GM12878 (cell line): ENCODE measurements at regions not wholly inside any gene's neighbourhood (a gene's known extent, or its start where the extent isn't known, plus 50 kb on each side); places are given as distances from the start of the nearest gene placed in this dataset.
A peak's percentile ranks its signal among the peaks of the same experiment; 100 is the strongest.

Experiments
- ATAC-seq: fragments of 200-7000 bp; cut with Tn5 transposase; 3 replicates; pipeline ENCODE4 v1.9.1; 2020; ENCODE audit warnings: mild to moderate bottlenecking, moderate library complexity
- BruUV-seq: library from RNA; stranded (reverse); fragments of 400-500 nt; replicated peaks from 2 replicates; lab custom pipeline; 2021; lab: Mats Ljungman, UMichigan
- CTCF ChIA-PET: fragments of 300-600 bp; sonication (Branson Sonifier 250); formaldehyde crosslinking; extraction: SDS; loops from one replicate; lab custom pipeline; 2021; ENCODE audit warnings: inconsistent platforms; lab: Yijun Ruan, JAX
- POLR2A ChIA-PET: fragments of 350-600 bp; formaldehyde crosslinking; extraction: SDS; loops from one replicate; lab custom pipeline; 2021; ENCODE audit warnings: inconsistent platforms; lab: Charles Lee
- RAD21 ChIA-PET: fragments of 300-600 bp; sonication (Branson Sonifier 250); formaldehyde crosslinking; loops from one replicate; lab custom pipeline; 2023; ENCODE audit warnings: antibody characterized with exemption; ENCODE audit not compliant: unreplicated experiment; lab: Charles Lee
- SMC1A ChIA-PET: fragments of 300-600 bp; sonication (Branson Sonifier 250); formaldehyde crosslinking; loops from one replicate; lab custom pipeline; 2023; ENCODE audit not compliant: unreplicated experiment, uncharacterized antibody; lab: Charles Lee
- DNase-seq: peaks from one replicate; pipeline ENCODE4 v3.0.0-alpha.2; 2011; ENCODE audit warnings: low read depth, low spot score
- FAIRE-seq: peaks from 3 replicates; lab custom pipeline; 2011; peaks lifted over from hg19 to GRCh38; lab: Jason Lieb, UNC
- H2AFZ ChIP-seq: 2 replicates; pipeline ENCODE4 v1.6.0; 2011; ENCODE audit warnings: low read depth, low read length, control low read depth; ENCODE audit not compliant: control insufficient read depth
- H3K27ac ChIP-seq: 2 replicates; pipeline ENCODE4 v1.5.1; 2011; ENCODE audit warnings: control low read depth; ENCODE audit not compliant: control insufficient read depth, insufficient read depth
- H3K27me3 ChIP-seq, 2 experiments: replicated peaks in 1 of 2; 2 replicates each; pipeline versions ENCODE4 v1.6.0 to v1.6.1; 2011; ENCODE audit warnings: low read length in 1 of 2; ENCODE audit not compliant: control insufficient read depth in 2 of 2, insufficient read depth in 2 of 2
- H3K36me3 ChIP-seq, 2 experiments: 2 replicates each; pipeline ENCODE4 v1.5.1; 2011; ENCODE audit warnings: low read length in 1 of 2; ENCODE audit not compliant: control insufficient read depth in 2 of 2, insufficient read depth in 2 of 2
- H3K4me1 ChIP-seq: 2 replicates; pipeline ENCODE4 v1.6.1; 2011; ENCODE audit warnings: mild to moderate bottlenecking, low read length, moderate library complexity, mixed read lengths; ENCODE audit not compliant: control insufficient read depth, insufficient read depth
- H3K4me2 ChIP-seq: 2 replicates; pipeline ENCODE4 v1.6.0; 2011; ENCODE audit warnings: control low read depth; ENCODE audit not compliant: control insufficient read depth, insufficient read depth
- H3K4me3 ChIP-seq: fragments of 200-600 bp; sonication (generic); 2 replicates; pipeline ENCODE4 v1.5.1; 2016
- H3K79me2 ChIP-seq: 2 replicates; pipeline ENCODE4 v1.6.0; 2011; ENCODE audit warnings: low read length; ENCODE audit not compliant: control insufficient read depth, insufficient read depth
- H3K9ac ChIP-seq: 2 replicates; pipeline ENCODE4 v1.8.0; 2011; ENCODE audit warnings: low read length, control low read depth, mixed read lengths; ENCODE audit not compliant: control insufficient read depth, insufficient read depth
- H3K9me3 ChIP-seq: replicated peaks from 3 replicates; pipeline ENCODE4 v1.5.1; 2011; ENCODE audit warnings: mild to moderate bottlenecking, low read length; ENCODE audit not compliant: control insufficient read depth, insufficient read depth
- H4K20me1 ChIP-seq: 2 replicates; pipeline ENCODE4 v1.6.0; 2011; ENCODE audit not compliant: control insufficient read depth, insufficient read depth
- EZH2 ChIP-seq: IDR thresholded peaks from 2 replicates; pipeline ENCODE4 v1.6.1; 2012; ENCODE audit warnings: low read depth, mild to moderate bottlenecking, control low read depth, inconsistent platforms, low read length, borderline replicate concordance; ENCODE audit not compliant: control insufficient read depth
- FOS ChIP-seq: IDR thresholded peaks from 3 replicates; pipeline ENCODE4 v1.6.1; 2011; ENCODE audit warnings: borderline replicate concordance; ENCODE audit not compliant: insufficient read length; ENCODE audit errors: extremely low read depth
- GABPA ChIP-seq: IDR thresholded peaks from 2 replicates; pipeline ENCODE4 v1.6.1; 2014; ENCODE audit warnings: antibody characterized with exemption, low read depth, mild to moderate bottlenecking, inconsistent platforms
- MEF2B ChIP-seq: fragments of 450-650 bp; IDR thresholded peaks from 2 replicates; pipeline ENCODE4 v1.6.1; 2018; ENCODE audit warnings: mild to moderate bottlenecking, moderate library complexity; ENCODE audit not compliant: partially characterized antibody, poor library complexity, severe bottlenecking
- RAD51 ChIP-seq: fragments of 450-650 bp; IDR thresholded peaks from 2 replicates; pipeline ENCODE4 v1.6.1; 2016; ENCODE audit warnings: moderate library complexity, mild to moderate bottlenecking, inconsistent platforms
- SUZ12 ChIP-seq: fragments of 200-600 bp; sonication (generic); IDR thresholded peaks from one replicate; pipeline ENCODE4 v1.6.1; 2018; ENCODE audit warnings: antibody characterized with exemption, mild to moderate bottlenecking; ENCODE audit not compliant: unreplicated experiment
- ZNF217 ChIP-seq: fragments of 450-650 bp; IDR thresholded peaks from 2 replicates; pipeline ENCODE4 v1.6.1; 2017; ENCODE audit warnings: antibody characterized with exemption, mild to moderate bottlenecking
- WGBS: methylation state at CpG from one replicate; pipeline ENCODE4 v1.1.6; 2016; ENCODE audit warnings: low lambda C conversion rate; ENCODE audit not compliant: insufficient replicate concordance, insufficient coverage; ENCODE audit errors: missing lambda C conversion rate; 5-methylcytosine and 5-hydroxymethylcytosine counted together
- in situ Hi-C: fragments of 300-500 bp; cut with MboI; formaldehyde crosslinking; loops from 9 replicates; pipeline ENCODE4 v1.14.3; 2018; ENCODE audit warnings: mixed read lengths
- intact Hi-C: fragments of 100-400 bp; cut with micrococcal nuclease; formaldehyde crosslinking; loops from one replicate; pipeline ENCODE4 v1.14.2; 2022; ENCODE audit not compliant: unreplicated experiment
- TF ChIP-seq, protein P1 (sequence below): fragments of 150-350 bp; IDR thresholded peaks from 2 replicates; pipeline ENCODE4 v1.6.1; 2016; ENCODE audit warnings: low read depth, low read length
- TF ChIP-seq, protein P2 (sequence below): fragments of 450-650 bp; IDR thresholded peaks from 2 replicates; pipeline ENCODE4 v1.6.1; 2018; ENCODE audit warnings: mild to moderate bottlenecking, low read depth, moderate library complexity; ENCODE audit not compliant: partially characterized antibody
- TF ChIP-seq, protein P3 (sequence below): fragments of 450-650 bp; IDR thresholded peaks from 2 replicates; pipeline ENCODE4 v1.6.1; 2014; ENCODE audit warnings: mild to moderate bottlenecking
- TF ChIP-seq, protein P4 (sequence below): fragments of 450-650 bp; IDR thresholded peaks from 2 replicates; pipeline ENCODE4 v1.6.1; 2017; ENCODE audit warnings: borderline replicate concordance
- TF ChIP-seq, protein P5 (sequence below): IDR thresholded peaks from 2 replicates; pipeline ENCODE4 v1.6.1; 2012; ENCODE audit warnings: low read depth, low read length, improper control_type of control experiment
- TF ChIP-seq, protein P6 (sequence below): IDR thresholded peaks from 2 replicates; pipeline ENCODE4 v1.6.1; 2012; ENCODE audit warnings: low read length, inconsistent platforms

DNA sequence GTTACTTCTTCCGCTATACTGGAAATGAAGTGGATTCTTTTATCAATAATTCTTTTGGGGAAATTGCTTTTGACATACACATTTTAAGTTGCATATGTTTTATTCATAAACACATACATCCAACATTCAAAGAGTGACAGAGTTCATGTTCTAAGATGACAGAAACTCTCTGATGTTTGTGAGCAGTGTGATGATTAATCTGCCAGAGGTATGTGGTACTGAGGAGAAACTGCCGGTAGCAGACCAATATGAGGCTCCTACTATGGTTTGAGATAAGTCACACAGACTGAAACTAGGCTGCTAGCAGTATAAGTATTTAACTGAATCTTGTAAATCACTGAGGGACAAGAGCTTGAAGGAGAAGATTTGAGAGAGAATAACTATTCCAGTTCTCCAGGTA lies 524.1 kb upstream of the SEMA3D start:
- intact Hi-C loops (no loop called here), in situ Hi-C loops (no loop called here)
- Histone ChIP-seq H3K79me2 (no peaks in the 10 kb centered on the region), H3K4me3 (no peak overlapping the region), H3K9ac (no peak overlapping the region), H3K9me3 (no peaks in the 10 kb centered on the region), H4K20me1 (no peaks in the 10 kb centered on the region), H2AFZ (no peak overlapping the region), H3K36me3 (no peaks in the 10 kb centered on the region), H3K27me3 (no peaks in the 10 kb centered on the region), H3K4me1 (no peaks in the 10 kb centered on the region), H3K4me2 (no peak overlapping the region), H3K27ac (no peak overlapping the region)
- ATAC-seq (peak; percentile 45; the same call in 1 of the 3 replicates), DNase-seq (no peak), FAIRE-seq (no peak)
- ChIA-PET RAD21 (no interaction called here), POLR2A (no interaction called here), SMC1A (interaction anchor here (0.8 kb wide), 1 partner anchor 12 kb away, joined by 3 read pairs; no protein-coding TSS in a partner anchor), CTCF (interaction anchor here (0.5 kb wide), 1 partner anchor 345 kb away, joined by 3 read pairs; no protein-coding TSS in a partner anchor)
- BruUV-seq, result no TSS peak
- WGBS, result 11% methylated on average over 2 of the region's 2 CpGs
- TF ChIP-seq, protein P1, sequence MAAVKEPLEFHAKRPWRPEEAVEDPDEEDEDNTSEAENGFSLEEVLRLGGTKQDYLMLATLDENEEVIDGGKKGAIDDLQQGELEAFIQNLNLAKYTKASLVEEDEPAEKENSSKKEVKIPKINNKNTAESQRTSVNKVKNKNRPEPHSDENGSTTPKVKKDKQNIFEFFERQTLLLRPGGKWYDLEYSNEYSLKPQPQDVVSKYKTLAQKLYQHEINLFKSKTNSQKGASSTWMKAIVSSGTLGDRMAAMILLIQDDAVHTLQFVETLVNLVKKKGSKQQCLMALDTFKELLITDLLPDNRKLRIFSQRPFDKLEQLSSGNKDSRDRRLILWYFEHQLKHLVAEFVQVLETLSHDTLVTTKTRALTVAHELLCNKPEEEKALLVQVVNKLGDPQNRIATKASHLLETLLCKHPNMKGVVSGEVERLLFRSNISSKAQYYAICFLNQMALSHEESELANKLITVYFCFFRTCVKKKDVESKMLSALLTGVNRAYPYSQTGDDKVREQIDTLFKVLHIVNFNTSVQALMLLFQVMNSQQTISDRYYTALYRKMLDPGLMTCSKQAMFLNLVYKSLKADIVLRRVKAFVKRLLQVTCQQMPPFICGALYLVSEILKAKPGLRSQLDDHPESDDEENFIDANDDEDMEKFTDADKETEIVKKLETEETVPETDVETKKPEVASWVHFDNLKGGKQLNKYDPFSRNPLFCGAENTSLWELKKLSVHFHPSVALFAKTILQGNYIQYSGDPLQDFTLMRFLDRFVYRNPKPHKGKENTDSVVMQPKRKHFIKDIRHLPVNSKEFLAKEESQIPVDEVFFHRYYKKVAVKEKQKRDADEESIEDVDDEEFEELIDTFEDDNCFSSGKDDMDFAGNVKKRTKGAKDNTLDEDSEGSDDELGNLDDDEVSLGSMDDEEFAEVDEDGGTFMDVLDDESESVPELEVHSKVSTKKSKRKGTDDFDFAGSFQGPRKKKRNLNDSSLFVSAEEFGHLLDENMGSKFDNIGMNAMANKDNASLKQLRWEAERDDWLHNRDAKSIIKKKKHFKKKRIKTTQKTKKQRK, result no peak
- TF ChIP-seq, protein P2, sequence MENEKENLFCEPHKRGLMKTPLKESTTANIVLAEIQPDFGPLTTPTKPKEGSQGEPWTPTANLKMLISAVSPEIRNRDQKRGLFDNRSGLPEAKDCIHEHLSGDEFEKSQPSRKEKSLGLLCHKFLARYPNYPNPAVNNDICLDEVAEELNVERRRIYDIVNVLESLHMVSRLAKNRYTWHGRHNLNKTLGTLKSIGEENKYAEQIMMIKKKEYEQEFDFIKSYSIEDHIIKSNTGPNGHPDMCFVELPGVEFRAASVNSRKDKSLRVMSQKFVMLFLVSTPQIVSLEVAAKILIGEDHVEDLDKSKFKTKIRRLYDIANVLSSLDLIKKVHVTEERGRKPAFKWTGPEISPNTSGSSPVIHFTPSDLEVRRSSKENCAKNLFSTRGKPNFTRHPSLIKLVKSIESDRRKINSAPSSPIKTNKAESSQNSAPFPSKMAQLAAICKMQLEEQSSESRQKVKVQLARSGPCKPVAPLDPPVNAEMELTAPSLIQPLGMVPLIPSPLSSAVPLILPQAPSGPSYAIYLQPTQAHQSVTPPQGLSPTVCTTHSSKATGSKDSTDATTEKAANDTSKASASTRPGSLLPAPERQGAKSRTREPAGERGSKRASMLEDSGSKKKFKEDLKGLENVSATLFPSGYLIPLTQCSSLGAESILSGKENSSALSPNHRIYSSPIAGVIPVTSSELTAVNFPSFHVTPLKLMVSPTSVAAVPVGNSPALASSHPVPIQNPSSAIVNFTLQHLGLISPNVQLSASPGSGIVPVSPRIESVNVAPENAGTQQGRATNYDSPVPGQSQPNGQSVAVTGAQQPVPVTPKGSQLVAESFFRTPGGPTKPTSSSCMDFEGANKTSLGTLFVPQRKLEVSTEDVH, result no peak
- TF ChIP-seq, protein P3, sequence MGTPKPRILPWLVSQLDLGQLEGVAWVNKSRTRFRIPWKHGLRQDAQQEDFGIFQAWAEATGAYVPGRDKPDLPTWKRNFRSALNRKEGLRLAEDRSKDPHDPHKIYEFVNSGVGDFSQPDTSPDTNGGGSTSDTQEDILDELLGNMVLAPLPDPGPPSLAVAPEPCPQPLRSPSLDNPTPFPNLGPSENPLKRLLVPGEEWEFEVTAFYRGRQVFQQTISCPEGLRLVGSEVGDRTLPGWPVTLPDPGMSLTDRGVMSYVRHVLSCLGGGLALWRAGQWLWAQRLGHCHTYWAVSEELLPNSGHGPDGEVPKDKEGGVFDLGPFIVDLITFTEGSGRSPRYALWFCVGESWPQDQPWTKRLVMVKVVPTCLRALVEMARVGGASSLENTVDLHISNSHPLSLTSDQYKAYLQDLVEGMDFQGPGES, result no peak
- TF ChIP-seq SUZ12 (no peak), MEF2B (no peak), ZNF217 (no peak), GABPA (no peak), FOS (no peak), EZH2 (no peak), RAD51 (no peak)
- TF ChIP-seq, protein P4, sequence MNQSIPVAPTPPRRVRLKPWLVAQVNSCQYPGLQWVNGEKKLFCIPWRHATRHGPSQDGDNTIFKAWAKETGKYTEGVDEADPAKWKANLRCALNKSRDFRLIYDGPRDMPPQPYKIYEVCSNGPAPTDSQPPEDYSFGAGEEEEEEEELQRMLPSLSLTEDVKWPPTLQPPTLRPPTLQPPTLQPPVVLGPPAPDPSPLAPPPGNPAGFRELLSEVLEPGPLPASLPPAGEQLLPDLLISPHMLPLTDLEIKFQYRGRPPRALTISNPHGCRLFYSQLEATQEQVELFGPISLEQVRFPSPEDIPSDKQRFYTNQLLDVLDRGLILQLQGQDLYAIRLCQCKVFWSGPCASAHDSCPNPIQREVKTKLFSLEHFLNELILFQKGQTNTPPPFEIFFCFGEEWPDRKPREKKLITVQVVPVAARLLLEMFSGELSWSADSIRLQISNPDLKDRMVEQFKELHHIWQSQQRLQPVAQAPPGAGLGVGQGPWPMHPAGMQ, result no peak
- TF ChIP-seq, protein P5, sequence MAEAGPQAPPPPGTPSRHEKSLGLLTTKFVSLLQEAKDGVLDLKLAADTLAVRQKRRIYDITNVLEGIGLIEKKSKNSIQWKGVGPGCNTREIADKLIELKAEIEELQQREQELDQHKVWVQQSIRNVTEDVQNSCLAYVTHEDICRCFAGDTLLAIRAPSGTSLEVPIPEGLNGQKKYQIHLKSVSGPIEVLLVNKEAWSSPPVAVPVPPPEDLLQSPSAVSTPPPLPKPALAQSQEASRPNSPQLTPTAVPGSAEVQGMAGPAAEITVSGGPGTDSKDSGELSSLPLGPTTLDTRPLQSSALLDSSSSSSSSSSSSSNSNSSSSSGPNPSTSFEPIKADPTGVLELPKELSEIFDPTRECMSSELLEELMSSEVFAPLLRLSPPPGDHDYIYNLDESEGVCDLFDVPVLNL, result no peak
- TF ChIP-seq, protein P6, sequence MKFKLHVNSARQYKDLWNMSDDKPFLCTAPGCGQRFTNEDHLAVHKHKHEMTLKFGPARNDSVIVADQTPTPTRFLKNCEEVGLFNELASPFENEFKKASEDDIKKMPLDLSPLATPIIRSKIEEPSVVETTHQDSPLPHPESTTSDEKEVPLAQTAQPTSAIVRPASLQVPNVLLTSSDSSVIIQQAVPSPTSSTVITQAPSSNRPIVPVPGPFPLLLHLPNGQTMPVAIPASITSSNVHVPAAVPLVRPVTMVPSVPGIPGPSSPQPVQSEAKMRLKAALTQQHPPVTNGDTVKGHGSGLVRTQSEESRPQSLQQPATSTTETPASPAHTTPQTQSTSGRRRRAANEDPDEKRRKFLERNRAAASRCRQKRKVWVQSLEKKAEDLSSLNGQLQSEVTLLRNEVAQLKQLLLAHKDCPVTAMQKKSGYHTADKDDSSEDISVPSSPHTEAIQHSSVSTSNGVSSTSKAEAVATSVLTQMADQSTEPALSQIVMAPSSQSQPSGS, result no peak
